DMS114 treated with DMSO at 0.1 percent for 48 hours (cell line): ENCODE measurements at regions not wholly inside any gene's neighbourhood (a gene's known extent, or its start where the extent isn't known, plus 50 kb on each side); places are given as distances from the start of the nearest gene placed in this dataset.

ENCODE experiments used
- DNase-seq: peaks from one replicate; lab custom pipeline; 2025; ENCODE audit not compliant: unreplicated experiment; lab: John Stamatoyannopoulos, UW

DNA sequence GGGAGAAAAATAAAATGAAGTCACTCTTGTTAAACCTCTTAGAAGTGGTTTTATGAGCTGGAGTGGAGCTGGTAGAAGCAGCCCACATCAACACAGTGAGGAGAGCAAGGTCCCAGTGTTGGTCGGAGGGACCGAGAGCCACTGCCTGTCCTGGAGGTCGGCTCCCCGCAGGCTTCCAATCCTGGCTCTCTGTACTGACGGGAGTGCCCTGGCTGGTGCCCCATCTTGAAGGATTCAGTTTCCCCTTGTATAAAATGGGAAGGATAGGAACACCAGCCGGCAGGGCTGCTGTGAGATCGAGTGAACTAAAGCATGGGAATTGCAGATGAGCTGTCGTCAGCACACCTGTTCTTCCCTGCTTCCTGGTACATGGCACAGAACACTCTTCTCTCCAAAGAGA, 104.3 kb upstream of the ID2 start:
- no peak for DNase-seq

- DNase-seq, result no peak
Observed at GRCh38 chr2:8578335-8579244, 103.3 kb upstream of the ID2 start.

DNA sequence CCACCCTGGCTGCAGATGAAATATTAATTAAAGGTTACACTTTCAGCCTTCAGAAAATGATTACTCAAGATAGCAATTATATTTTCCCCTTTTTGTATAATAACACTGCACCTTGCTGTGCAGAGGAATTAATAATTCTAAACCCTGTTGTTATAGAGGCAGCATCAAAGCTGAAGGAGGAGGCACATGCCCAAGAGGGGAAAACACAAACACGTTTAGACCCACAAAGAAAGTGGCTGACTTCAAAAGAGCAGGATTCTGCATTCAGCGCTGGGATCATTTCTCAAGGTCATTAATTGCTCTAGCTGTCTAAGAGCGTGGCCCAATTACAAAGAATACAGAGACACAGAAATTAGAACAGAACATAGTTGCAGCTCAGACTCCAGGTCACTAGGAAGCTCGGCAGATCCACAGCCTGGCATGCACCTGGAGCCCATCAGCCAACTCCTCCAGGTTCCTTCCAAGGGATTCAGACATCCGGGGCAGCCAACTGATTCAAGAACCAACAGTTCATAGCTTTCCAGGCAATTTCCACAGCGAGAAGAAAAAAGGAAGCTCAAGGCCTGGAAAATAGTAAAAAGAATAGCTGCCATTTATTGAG, 102.3 kb upstream of the ID2 start:
- DNase-seq, result no peak

GRCh38 chr2:8580316-8581233, 101.3 kb upstream of the ID2 start:
- no peak for DNase-seq

GRCh38 chr2:8581234-8581561, 100.7 kb upstream of the ID2 start:
- no peak for DNase-seq

DNA sequence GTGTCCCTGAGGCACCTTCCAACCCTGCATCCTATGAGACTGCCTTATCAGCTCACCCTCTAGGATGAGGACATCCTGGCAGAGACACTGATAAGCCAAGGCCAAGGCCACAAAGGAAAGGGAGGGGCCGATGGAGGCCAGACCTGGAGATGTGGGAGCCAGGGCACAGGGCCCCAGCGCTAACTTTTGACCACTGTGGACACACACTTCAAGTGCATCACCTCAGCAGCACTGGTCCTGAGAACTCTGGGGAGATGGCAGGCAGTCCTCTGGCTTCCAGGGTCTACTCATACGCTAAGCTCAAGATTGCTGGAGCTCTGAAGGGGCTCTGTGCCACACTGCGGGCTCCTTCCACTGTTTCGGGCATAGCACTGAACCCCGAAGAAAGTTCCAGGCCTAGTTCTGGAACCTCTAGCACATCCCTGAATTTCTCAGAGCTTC, 100.2 kb upstream of the ID2 start:
- DNase-seq, result no peak

DNA sequence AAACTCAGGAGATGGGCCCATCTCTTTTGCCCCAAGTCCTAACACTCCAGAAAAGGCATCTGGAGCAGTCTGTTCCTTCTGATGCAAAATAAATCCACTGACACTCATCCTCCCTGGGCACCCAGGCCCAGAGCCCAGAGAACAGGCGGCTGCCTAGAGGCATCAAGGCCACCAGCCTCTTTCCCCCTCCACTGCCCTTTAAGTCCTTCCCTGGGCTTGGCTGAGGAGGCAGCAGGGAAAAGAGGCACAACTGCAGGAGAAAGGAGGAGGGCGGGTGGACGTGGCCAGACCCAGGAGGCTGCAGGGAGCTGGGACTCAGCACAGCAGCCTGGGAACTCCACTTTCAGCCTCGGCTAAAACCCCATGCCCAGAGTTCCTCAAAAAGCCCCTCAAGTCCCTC, 99.7 kb upstream of the ID2 start:
- DNase-seq, result no peak

DNA sequence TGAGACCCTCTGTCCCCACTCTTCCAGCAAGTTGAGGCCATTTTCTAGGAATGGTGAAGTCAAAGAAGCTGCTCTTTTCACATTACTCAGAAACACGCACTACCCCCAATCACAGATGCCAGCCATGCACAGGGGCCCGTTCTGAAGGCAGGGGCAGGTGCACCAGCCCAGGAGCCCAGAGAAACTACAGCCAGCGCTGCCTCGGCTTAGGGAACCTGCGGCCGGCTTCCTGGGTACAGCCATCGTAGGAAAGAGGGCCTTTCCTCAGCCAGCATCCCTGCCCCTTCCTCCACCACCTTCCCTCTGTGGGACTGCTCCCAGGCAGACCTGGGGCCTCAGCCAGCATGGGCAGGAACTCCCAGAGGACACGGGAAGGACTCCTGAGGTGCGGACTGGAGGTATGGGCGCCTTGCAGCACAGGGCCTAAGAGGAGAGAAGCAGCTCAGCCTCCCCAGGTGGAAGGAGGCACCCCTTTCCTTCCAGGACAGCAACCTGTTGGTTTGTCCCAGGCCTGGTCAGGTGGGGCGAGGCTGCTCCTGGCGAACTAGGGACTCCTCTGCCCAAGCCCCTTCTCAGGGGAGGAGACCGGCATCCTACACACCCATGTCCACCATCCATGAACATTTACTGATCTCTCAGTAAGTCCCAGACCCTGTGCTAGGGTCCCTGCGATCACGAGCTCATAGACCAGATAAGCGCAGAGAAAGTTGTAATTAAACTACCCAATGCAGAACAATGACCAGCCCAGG, 99.0 kb upstream of the ID2 start:
- no peak for DNase-seq

DNA sequence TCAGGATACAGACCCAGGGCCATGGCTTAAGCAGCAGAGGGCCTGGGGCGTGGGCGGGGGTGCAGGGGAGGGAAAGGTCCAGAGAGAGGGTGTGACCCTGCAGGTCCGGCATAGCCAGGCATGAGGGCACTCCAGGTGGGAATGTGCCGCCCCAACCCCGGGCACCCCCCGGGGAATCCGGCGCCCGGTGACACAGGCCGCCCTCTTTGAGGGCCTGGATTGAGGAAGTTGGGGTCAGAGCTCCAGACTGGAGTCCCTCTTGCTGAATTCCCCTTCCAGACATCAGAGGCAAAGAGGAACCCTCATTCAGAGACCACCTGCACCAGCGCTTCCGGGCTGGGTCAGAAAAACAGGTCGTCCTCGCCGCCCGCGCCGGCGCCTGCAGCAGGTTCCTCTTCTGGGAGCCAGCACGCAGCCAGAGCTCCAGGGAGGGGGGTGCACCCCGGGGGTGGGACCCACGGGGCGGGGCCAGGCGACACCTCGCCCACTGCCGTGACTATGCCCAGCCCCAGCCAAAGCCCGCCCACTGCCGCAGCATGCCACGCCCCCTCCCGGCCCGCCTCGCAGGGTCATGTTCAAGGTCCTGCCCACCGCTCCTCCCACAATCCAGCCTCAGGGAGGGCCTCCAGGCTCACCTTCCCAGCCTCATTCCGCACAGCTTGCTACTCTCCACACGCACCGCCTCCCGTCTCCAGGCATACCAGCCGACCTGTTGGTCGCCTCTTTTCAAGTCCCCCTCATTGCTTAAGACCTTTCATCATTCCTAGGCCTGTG, 98.3 kb upstream of the ID2 start:
- DNase-seq, result no peak

DNA sequence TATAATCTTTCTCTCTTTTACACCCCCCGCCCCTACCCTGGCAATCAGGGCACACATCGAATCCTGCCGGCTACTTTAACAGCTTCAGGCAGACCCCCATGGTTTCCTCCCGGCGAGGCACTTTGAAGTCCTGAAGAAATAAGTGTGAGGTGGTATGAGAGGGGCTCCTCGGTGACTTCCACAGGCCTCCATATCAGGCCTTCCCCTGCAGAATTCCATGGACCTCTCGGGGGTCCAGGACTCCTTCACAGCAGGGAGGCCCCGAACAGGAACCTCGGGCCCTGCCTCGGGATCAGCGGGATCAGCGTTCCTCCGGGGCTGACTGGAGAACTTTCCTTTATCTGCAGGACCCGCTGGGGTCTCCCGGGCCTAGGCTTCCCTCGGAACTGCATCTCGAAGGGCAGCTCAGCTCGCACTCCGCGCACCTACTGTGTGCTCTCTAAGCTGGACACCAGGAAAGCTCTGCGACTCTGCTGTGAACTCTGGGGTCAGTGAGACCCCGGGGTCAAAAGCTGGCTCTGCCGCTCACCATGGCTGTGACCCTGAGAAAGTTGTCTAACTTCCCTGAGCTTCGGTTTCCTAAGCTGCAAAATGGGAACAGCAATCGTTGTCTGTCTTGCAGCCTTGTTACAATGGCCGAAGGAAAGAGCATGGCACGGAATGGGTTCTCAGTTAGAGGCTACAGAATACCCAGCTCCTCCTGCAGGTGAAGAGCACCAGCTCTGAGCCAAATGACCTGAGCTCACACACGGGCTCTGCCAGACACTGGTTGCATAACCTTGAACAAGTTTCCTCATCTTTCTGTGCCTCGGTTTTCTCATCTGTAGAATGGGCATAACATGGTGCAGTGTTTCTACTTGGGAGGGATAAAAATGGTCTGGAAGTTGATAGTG, 97.4 kb upstream of the ID2 start:
- DNase-seq, result no peak

DNA sequence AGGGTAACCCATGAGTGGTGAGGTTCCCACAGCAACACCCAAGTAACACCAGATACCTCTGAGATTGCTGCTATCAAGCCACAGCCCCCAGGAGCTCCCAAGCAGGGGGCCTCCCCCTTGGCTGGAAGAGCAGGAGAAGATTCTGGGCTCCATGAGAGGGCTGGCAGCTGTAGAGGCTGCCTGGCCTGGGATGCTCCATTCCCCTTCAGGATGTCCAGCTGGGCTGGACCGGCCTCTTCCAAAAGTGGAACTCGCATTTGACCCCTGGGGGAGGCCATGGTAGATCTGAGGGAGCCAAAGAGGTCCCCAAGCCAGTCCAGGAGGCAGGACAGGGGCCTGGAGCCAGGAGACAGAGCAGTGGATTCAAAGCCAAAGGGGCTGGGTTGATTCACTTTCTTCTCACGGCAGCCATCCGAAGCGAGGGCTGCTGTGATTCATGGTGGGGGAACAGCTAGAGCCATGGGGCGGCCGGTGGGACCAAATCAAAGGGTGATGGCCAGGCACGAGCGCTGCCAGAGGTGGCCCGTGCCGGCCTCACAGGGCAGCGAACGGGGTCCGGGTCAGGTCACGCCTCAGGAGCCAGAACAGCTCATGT, 95.3 kb upstream of the ID2 start:
- DNase-seq, result no peak

- no peak for DNase-seq
Observed at GRCh38 chr2:8587251-8587791, 94.5 kb upstream of the ID2 start.

- DNase-seq, result no peak
Observed at GRCh38 chr2:8587920-8588830, 93.7 kb upstream of the ID2 start.

DNA sequence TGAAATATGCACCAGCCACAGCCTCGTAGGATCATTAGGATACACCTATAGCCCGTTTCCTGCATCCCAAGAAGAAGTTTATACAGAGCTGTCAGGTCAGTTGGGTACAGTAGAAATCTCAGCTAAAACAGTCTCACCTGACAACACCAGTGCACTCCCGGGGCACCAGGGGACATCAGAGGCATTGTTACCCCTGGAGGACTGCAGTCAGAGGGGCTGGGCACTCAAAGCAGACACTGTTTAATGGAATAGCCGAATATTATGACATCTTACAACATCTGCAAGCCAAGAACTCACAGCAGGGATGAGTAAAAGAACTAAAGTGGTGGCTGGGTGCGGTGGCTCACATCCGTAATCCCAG, 93.0 kb upstream of the ID2 start:
- no peak for DNase-seq

DNA sequence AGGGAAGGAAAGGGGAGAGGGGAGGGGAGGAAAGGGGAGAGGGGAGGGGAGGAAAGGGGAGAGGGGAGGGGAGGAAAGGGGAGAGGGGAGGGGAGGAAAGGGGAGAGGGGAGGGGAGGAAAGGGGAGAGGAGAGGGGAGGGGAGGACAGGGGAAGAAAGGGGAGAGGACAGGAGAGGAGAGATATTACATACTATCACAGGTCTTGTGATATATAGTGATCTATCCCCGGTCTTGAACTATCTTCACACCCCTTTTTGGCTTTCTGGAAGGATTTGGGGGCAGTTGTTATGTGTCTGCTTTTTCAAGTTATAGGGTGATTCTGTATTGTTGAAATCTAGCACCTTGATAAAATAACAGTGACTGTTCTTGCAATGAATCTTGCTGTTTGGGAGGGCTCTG, 92.1 kb upstream of the ID2 start:
- no peak for DNase-seq

GRCh38 chr2:8590938-8591337, 90.9 kb upstream of the ID2 start:
- no peak for DNase-seq

GRCh38 chr2:8592736-8593135, 89.1 kb upstream of the ID2 start:
- DNase-seq, result no peak

DNA sequence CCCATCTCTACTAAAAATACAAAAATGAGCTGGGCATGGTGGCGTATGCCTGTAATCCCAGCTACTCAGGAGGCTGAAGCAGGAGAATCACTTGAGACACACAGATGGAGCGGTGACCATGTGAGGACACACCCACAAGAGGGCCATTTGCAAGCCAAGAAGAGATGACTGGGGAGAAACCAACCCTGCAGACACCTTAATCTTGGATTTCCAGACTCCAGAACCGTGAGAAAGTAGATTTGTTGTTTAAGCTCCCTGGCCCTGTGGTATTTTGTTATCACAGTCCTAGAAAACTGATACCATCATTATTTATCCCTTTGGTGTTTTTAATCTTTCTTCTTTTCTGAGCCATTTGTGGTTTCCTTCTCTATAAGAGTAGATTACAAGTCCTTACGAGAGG, 88.6 kb upstream of the ID2 start:
- DNase-seq, result no peak
